GF-D8 (cell line): ENCODE measurements at regions not wholly inside any gene's neighbourhood (a gene's known extent, or its start where the extent isn't known, plus 50 kb on each side); places are given as distances from the start of the nearest gene placed in this dataset.

Experiments
- DNase-seq: peaks from one replicate; lab custom pipeline; 2025; lab: John Stamatoyannopoulos, UW

DNA sequence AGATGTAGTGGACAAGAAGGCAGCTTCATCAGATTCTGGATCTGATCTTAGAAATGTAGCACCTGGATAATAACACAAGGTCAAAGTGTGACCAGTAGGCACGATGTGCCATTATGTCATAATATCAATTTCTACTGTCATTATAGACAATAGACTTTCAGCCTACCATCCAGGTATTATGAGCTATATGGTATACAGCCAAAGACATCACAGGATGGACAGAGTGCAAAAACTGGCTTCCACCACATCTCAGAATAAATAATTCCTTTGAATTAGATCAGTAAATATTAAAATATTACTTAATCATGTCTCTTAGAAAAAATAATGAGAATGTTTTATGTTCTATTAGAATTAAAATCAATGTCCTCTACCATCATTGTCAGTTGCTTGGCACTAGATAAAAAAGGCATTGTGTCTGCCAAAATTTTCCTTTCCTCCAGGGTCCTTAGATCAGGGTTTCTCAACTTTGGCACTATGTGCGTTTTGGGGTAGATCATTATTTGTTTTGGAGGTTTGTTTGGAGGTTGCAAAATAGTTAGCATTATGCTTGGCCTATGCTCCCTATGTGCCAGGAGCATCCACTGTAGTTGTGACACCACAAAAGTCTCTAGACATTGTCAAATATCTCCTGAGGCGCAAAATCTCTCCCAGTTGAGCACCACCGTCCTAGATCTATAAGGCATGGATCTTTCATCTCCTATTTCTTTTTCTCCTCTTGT lies 86.7 kb upstream of the NRIP1 start:
- no peak for DNase-seq

- DNase-seq = no peak
Observed at GRCh38 chr21:15152591-15152990, 87.8 kb upstream of the NRIP1 start.

GRCh38 chr21:15159382-15160020 lies 94.7 kb upstream of the NRIP1 start:
- DNase-seq = no peak

- no peak for DNase-seq
Observed at GRCh38 chr21:15160136-15160535, 95.3 kb upstream of the NRIP1 start.

DNA sequence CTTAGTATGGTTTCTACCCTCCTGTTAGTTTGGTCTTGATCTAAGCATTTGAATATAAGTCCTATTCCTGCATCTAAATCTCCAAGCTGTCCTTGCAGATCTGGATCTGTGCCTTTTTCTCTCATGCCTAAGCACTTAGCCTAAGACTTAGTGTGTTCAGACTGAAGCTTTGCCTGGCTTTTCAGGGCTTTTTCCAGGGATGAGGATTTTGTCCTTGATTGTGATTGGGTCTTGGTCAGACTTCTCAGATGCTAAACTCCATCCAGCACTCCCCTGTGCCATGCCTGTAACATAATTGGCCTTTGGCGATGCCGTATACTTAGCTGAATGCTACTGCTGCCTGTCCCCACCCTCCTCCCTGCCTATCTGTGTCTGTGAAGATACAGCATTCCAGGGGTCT lies 98.1 kb upstream of the NRIP1 start:
- no peak for DNase-seq

DNA sequence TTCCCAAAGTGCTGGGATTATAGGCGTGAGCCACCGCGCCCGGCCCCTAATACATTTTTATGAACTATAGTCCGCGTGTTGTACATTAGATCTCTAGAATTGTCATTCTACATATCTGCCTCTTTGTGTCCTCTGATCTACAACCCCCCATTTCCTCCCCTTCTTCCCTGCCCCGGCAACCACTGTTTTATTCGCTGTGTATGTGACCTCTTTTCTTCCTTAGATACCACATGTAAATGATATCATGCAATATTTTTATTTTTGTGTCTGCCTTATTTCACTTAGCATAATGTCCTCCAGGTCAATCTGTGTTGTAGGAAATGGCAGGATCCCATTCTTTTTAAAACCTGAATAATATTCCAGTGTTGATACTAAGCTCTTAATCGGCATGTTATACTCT lies 99.5 kb upstream of the NRIP1 start:
- DNase-seq = no peak

GRCh38 chr21:15164678-15165303 lies 100.0 kb upstream of the NRIP1 start:
- no peak for DNase-seq

DNA sequence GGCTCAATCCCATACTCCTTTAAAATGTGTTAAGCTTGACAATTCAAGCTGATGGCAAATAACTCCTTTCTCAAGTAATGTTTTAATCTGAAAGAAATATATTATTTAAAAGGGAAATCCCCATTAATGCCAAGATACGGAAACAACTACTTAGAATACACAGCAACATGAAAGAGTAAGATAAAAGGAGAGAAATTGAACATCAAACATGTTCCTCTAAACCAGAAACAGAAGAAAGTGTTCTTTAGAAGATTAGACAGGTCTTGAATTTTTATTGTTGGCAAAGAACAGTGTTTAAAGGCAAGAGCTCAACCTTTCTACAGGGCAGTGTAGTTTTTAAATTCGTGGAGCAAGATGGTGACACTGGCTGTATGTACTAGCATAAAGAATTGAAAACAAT lies 105.8 kb upstream of the NRIP1 start:
- no peak for DNase-seq

DNA sequence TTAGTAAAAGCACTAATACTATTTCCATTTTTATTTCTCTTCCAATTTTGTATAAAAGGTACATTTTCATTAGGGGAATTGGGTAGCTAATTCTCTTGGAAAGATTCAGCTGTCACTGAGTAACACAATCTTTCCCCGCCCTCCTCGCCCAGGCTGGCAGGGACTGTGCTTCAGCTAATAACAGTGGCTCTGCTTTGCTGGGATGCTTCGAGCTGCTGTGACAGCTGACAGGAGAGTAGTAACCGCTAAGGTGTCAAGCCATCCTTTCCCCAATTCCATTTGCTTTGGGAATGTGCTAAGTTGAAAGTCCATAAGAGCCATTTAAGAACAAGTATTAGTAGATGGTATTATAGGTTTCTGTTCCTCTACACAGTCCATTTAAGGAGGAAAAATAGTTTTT lies 106.7 kb upstream of the NRIP1 start:
- DNase-seq = no peak

DNA sequence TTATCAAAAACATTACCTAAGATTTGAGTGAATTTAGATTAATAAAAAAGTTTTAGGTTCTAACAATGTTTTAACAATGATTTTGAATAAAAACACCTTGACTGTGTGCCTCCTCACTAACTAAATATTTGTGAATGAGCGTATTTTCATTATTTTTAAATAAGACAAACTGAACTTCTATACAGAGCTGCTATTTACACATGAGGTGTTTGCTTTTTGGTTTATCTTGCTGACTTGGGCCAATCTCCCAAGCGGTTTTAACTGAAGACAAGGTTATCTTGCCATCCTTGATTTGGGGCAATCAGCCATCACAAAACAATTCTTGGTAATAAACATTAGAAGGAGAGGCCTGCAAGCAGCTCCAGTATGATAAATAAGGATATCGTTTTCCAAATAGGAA lies 108.2 kb upstream of the NRIP1 start:
- no peak for DNase-seq

- DNase-seq = no peak
Observed at GRCh38 chr21:15174923-15175322, 110.1 kb upstream of the NRIP1 start.

DNA sequence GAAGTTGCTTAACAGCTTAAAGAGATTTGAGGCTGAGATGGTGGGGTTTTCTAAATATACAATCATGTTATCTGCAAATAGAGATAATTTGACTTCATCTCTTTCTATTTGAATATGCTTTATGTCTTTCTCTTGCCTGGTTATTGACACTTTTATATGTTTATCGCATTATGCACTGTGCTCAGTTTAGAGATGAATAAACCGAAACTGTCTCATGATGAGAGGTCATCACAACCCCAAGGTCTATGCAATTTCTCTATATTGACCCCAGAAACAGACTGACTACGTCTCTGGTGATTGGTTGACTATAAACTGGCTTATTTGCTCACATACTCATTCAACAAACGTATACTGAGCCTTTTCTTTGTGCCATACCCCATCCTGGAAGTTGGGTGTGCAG lies 117.9 kb upstream of the NRIP1 start:
- DNase-seq = no peak

- DNase-seq = no peak
Observed at GRCh38 chr21:15183813-15184257, 119.0 kb upstream of the NRIP1 start.

DNA sequence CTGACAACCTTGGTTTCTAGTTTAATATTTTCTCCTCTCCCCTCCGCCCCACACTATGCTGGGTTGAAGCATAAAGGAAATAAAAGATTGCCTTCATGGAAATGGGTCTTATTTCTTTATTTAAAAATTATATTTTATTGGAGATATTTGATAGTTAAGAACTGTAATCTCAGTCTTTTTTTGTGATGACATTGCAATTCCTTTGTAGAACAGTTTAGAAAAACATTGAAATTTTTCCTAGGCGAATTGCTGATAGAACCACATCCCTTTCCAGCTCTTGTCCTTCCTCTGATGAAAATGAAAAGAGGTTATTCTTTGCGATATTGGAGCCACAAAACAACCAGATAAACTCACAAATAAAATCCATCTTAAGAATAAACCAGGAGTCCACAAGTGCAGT lies 125.6 kb upstream of the NRIP1 start:
- DNase-seq = no peak

DNA sequence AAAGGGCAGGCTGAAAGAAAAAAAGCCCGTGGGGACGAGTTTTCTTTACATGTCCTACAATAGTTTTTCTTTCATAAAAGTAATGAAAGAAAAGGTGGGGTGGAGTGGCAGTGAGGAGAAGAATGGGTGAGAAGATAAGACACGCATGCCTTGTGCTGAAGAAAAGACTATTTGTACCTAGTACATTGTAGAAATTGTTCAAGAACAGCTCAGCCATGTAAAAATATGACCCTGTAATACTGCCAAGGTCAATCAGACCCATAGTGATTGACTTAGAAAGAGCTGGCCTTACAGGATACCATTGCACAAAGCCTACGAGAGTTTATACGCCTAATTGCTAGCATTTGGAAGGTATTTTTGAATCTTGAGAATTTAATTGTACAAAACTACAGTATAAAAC lies 126.0 kb upstream of the NRIP1 start:
- DNase-seq = no peak

- no peak for DNase-seq
Observed at GRCh38 chr21:15191342-15191741, 126.5 kb upstream of the NRIP1 start.

DNA sequence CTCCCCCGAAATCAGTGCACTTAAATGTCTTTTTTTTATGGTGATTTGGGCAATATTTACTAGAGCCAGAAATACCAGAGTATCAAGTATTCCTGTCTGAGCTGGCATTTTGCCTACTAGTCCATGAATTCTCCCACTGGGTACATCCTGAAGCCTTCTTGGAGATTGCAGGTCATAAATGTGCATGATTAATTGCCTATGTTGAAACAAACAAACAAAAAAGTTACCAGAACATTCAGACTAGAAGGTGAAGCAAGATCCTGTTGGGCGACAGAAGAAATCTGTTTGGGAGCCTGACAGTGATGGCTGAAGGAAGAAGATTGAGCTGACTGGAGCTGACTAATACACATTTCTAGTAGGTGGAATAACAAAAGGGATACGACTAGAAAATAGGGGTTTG lies 127.4 kb upstream of the NRIP1 start:
- no peak for DNase-seq

GRCh38 chr21:15193937-15194336 lies 129.1 kb upstream of the NRIP1 start:
- no peak for DNase-seq

- DNase-seq = no peak
Observed at GRCh38 chr21:15195104-15195503, 130.3 kb upstream of the NRIP1 start.

DNA sequence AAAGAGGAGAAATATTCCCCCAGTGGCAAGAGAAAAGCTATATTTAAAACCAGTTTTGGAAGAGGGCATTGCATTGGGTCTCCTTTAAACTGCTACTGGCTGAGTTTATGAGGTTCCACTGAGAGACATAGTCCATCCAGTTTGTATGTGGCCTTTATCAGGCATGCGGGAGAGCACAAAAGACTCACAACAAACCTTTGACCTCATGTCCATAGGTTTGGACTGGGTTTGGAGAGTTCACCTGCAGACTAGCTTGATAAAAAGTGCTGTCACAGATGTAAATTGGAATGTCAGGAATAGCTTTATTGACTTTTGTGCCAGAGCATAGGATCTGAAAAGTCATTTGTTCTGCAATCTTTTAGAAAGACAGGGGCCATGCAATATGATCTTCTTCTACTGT lies 131.0 kb upstream of the NRIP1 start:
- DNase-seq = no peak

GRCh38 chr21:15197696-15198095 lies 132.9 kb upstream of the NRIP1 start:
- DNase-seq = no peak

GRCh38 chr21:15199414-15200383 lies 134.9 kb upstream of the NRIP1 start:
- DNase-seq = no peak
